NB4 (cell line): ENCODE measurements at regions not wholly inside any gene's neighbourhood (a gene's known extent, or its start where the extent isn't known, plus 50 kb on each side); places are given as distances from the start of the nearest gene placed in this dataset.

Experiments
- CTCF ChIP-seq: IDR thresholded peaks from one replicate; pipeline ENCODE4 v1.5.1; 2012; ENCODE audit warnings: low read depth, low read length
- MAX ChIP-seq: IDR thresholded peaks from 2 replicates; pipeline ENCODE4 v1.6.1; 2011; ENCODE audit warnings: low read depth, low read length
- MYC ChIP-seq: IDR thresholded peaks from 2 replicates; pipeline ENCODE4 v1.6.1; 2011; ENCODE audit warnings: low read depth, low read length
- POLR2A ChIP-seq: IDR thresholded peaks from 2 replicates; pipeline ENCODE4 v1.6.1; 2011; ENCODE audit warnings: mild to moderate bottlenecking; ENCODE audit not compliant: insufficient read length; ENCODE audit errors: extremely low read depth

GRCh38 chr17:68103148-68103547 lies 67.6 kb downstream of the KPNA2 start:
- TF ChIP-seq CTCF (no peak), POLR2A (no peak), MYC (no peak), MAX (no peak)
